ENCODE measurements at regions not wholly inside any gene's neighbourhood (a gene's known extent, or its start where the extent isn't known, plus 50 kb on each side); places are given as distances from the start of the nearest gene placed in this dataset.
A peak's percentile ranks its signal among the peaks of the same experiment; 100 is the strongest.
"Not testable (repeated sequence)": the region's sequence is repeated elsewhere in the genome, so short reads cannot be mapped to it uniquely, and the experiment has no call there.

DNA sequence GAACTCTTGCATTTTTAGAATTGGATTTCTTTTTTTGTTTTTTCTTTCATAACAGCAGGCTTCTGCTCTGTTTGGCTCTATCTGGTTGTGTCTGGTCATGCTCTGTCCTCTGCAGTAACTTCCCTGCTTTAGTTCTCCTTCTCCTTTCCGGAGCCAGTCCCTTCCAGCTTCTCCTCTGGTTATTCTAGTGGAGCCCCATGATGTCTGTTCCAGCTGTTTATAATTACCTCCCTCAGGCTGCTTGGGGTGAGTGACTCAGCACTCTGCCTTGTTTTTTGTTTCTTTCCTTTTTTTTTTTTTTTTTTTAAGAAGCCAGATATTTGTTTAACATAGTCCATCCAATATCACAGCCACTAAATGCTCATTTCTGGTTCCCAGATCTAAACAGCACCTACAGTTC, 409.6 kb downstream of the MAFB start:
- H3K36me3 Mint-ChIP-seq = no peaks in the 10 kb centered on the region
- TF ChIP-seq, protein P1, sequence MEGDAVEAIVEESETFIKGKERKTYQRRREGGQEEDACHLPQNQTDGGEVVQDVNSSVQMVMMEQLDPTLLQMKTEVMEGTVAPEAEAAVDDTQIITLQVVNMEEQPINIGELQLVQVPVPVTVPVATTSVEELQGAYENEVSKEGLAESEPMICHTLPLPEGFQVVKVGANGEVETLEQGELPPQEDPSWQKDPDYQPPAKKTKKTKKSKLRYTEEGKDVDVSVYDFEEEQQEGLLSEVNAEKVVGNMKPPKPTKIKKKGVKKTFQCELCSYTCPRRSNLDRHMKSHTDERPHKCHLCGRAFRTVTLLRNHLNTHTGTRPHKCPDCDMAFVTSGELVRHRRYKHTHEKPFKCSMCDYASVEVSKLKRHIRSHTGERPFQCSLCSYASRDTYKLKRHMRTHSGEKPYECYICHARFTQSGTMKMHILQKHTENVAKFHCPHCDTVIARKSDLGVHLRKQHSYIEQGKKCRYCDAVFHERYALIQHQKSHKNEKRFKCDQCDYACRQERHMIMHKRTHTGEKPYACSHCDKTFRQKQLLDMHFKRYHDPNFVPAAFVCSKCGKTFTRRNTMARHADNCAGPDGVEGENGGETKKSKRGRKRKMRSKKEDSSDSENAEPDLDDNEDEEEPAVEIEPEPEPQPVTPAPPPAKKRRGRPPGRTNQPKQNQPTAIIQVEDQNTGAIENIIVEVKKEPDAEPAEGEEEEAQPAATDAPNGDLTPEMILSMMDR (IDR thresholded peaks at IDR 0.05; ENCODE audit: unreplicated experiment) = no peak
- no peaks in the 10 kb centered on the region for H3K27me3 Mint-ChIP-seq (ENCODE audit: low read depth)
- no peaks in the 10 kb centered on the region for H3K9me3 Mint-ChIP-seq
- H3K4me3 Mint-ChIP-seq = no peak overlapping the region
- DNase-seq (ENCODE audit: low spot score in 2 of 2, unreplicated experiment in 2 of 2) = no peak
- H3K27ac Mint-ChIP-seq = peak overlapping the region; percentile 14
- H3K4me1 Mint-ChIP-seq = peaks cover 73% of the 10 kb centered on the region

DNA sequence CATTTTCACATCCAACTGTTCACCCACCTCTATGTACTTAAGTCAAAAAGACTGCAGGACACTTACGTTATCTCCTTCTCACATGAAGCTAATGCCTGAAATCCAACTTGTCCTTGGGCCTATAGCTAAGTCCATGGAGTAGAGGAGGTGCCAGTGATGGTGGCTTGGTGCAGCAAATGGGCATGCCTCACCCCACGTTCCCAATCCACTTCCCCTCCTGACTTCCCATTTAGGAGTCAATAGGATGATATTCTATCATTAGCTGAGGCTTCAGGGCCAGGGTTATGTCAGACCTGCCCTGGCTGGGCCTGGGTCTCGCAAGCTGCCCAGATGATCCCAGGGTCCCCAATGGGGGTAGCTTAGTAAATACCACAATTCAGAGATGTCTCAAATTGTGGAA, 410.4 kb downstream of the MAFB start:
- no peak for DNase-seq (ENCODE audit: low spot score in 2 of 2, unreplicated experiment in 2 of 2)
- Mint-ChIP-seq H3K36me3 (no peaks in the 10 kb centered on the region), H3K9me3 (no peaks in the 10 kb centered on the region), H3K27me3 (ENCODE audit: low read depth) (no peaks in the 10 kb centered on the region), H3K4me1 (peaks cover 68% of the 10 kb centered on the region), H3K4me3 (no peak overlapping the region), H3K27ac (no peak overlapping the region)
- TF ChIP-seq, protein P1 (IDR thresholded peaks at IDR 0.05; ENCODE audit: unreplicated experiment) = no peak

DNA sequence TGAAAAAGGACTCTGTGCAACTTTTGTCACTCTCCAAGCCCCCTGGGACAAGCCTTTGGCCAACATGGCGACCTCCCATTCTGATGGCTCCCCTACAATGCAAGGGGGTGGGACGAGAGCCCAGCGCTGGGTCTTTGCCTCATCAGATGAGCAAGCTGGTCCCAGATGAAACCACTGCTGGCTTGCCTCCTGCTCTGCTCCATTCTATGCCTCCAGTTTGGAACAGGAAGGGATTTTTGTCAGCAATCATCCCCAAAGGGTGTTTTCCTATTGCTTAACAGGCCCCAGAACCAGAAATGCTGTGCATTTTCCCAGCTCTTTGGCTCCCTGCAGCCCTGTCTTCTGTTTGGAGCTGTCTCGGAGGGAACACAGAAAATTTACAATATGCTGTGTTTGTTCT, 412.7 kb downstream of the MAFB start:
- H3K36me3 Mint-ChIP-seq = no peaks in the 10 kb centered on the region
- H3K27ac Mint-ChIP-seq = no peak overlapping the region
- DNase-seq (ENCODE audit: low spot score in 2 of 2, unreplicated experiment in 2 of 2) = no peak
- TF ChIP-seq, protein P1 (IDR thresholded peaks at IDR 0.05; ENCODE audit: unreplicated experiment) = no peak
- no peaks in the 10 kb centered on the region for H3K9me3 Mint-ChIP-seq
- H3K4me1 Mint-ChIP-seq = peaks cover 58% of the 10 kb centered on the region
- H3K4me3 Mint-ChIP-seq = no peak overlapping the region
- H3K27me3 Mint-ChIP-seq (ENCODE audit: low read depth) = peaks cover 14% of the 10 kb centered on the region

DNA sequence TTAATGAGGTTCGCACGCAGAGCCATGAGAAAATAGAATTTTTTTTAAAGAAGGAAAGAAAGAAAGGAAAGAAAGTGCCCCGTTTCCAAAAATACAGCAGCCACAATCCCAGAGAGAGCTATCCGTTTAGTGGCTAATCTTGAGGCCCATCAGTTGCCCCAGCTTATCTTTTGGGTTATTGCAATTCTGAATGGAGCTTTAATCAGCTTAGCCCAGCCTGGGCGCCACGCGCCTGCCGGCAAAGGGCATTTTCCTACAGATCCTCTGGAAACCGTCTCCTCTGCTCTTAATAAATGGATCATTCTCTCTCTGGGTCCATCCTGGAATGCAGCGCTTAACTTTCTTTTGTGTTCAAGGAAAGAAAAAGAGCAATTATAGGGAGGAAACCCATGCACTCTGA, 413.3 kb downstream of the MAFB start:
- Mint-ChIP-seq H3K9me3 (no peaks in the 10 kb centered on the region), H3K27ac (no peak overlapping the region), H3K36me3 (no peaks in the 10 kb centered on the region), H3K27me3 (ENCODE audit: low read depth) (peaks cover 18% of the 10 kb centered on the region), H3K4me3 (no peak overlapping the region), H3K4me1 (peaks cover 56% of the 10 kb centered on the region)
- no peak for DNase-seq (ENCODE audit: low spot score in 2 of 2, unreplicated experiment in 2 of 2)
- TF ChIP-seq, protein P1 (IDR thresholded peaks at IDR 0.05; ENCODE audit: unreplicated experiment) = no peak

- no peaks in the 10 kb centered on the region for H3K36me3 Mint-ChIP-seq
- H3K4me1 Mint-ChIP-seq = peaks cover 51% of the 10 kb centered on the region
- TF ChIP-seq, protein P1 (IDR thresholded peaks at IDR 0.05; ENCODE audit: unreplicated experiment) = no peak
- no peaks in the 10 kb centered on the region for H3K9me3 Mint-ChIP-seq
- H3K27me3 Mint-ChIP-seq (ENCODE audit: low read depth) = peaks cover 26% of the 10 kb centered on the region
- no peak for DNase-seq (ENCODE audit: low spot score in 2 of 2, unreplicated experiment in 2 of 2)
- H3K4me3 Mint-ChIP-seq = no peak overlapping the region
- no peak overlapping the region for H3K27ac Mint-ChIP-seq
Measured at GRCh38 chr20:40274912-40275533, 414.0 kb downstream of the MAFB start.

DNA sequence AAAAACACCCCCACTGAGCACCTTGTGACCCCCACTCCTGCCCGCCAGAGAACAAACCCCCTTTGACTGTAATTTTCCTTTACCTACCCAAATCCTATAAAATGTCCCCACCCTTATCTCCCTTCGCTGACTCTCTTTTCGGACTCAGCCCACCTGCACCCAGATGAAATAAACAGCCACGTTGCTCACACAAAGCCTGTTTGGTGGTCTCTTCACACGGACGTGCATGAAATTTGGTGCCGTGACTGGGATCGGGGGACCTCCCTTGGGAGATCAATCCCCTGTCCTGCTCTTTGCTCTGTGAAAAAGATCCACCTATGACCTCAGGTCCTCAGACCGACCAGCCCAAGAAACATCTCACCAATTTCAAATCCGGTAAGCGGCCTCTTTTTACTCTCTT, 419.8 kb downstream of the MAFB start:
- H3K4me1 Mint-ChIP-seq = peaks cover 22% of the 10 kb centered on the region
- H3K4me3 Mint-ChIP-seq = not testable (repeated sequence)

More for the DNA sequence above, 419.8 kb downstream of the MAFB start:
- peaks cover 43% of the 10 kb centered on the region for H3K27me3 Mint-ChIP-seq (ENCODE audit: low read depth)
- DNase-seq (ENCODE audit: low spot score in 2 of 2, unreplicated experiment in 2 of 2); H3K9me3 Mint-ChIP-seq; H3K36me3 Mint-ChIP-seq; H3K27ac Mint-ChIP-seq: not testable (repeated sequence)

Measured in mesothelial cell of epicardium (in vitro differentiated cells).